NCI-H524 (cell line): ENCODE measurements at regions not wholly inside any gene's neighbourhood (a gene's known extent, or its start where the extent isn't known, plus 50 kb on each side); places are given as distances from the start of the nearest gene placed in this dataset.

Experiments used
- DNase-seq, 2 experiments: peaks; one replicate each; lab custom pipeline; 2025; lab: John Stamatoyannopoulos, UW

DNA sequence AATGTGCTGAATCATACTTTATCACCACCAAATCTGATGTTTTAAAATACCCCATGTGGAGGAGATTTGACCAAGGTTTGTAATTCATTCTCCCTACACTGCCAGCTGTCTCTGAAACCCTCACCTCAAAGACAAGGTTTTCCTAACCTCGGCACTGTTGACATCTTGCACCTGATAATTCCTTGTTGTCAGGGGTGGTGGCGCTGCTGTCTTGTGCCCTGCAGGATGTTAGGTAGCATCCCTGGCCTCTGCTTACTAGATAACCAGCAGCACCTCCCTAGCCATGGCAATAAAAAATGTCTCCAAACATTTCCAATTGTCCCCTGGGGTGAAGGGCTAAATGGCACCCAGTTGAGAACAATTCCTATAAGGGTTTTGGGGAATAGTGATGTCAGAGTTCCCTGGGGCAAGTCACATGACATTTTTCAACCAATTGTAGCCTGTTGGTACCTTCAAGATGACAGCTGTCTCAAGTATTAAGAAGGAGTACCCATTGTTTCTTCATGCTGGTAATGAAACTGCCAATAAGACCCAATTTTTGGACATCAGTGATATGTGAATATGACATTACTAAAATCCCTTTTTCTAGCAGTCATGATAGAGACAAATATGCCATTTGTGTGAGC, 160.6 kb upstream of the PLCXD3 start:
- no peak for DNase-seq

DNA sequence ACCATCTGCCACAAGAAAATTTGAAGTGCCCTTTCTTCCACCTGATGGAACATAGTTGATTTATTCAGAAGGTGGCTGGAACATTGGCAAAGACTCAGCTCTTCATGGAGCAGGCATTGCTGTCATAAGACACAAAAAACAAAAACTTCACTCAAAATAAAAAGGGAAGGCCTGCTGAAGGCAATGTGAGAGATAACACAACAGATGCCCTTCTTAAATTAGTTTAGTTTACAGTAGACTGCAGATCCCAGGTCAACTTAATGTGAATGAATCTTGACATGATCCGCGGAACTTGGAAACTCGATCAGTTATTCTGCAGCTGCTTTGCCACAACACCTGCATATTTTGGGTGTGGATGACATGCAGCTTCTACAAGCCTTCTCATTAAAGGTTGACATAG, 159.8 kb upstream of the PLCXD3 start:
- DNase-seq = no peak

DNA sequence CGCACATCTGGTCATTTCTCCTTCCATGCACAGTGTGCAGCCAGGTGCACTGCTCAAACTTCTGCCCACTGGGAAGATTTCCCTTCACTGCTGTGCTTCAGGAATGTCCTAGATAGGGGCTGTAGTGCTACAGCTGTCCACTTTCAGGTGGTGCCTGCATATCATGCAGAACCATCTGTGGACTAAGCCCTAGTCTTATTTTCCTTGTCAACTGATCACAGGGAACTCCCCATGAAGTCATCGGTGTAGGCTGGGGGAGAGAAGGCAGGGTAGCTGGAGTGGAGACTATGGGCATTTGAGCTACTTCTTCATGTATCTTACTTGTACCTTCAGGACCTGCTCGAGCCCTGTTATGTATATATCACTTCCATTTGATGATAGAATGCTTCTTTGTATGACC, 150.9 kb upstream of the PLCXD3 start:
- DNase-seq = no peak

DNA sequence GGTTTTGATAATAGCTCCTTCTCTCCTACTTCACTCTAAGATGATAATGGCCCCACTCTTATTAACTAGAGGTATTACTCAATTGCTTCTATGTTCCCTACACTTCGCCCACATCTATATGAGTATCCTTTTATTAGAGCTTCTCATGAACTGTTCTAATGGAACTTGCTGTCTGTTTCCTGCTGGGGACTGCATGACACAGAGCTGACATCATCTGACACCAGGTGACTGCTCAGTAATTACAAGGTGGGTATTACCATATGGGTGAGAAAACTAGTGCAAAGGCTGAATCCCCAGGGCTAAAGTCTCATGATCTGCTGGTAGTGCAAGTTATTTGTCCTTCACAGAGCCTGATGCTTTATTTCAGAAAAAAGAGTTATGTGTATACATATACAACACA, 146.2 kb upstream of the PLCXD3 start:
- no peak for DNase-seq

DNA sequence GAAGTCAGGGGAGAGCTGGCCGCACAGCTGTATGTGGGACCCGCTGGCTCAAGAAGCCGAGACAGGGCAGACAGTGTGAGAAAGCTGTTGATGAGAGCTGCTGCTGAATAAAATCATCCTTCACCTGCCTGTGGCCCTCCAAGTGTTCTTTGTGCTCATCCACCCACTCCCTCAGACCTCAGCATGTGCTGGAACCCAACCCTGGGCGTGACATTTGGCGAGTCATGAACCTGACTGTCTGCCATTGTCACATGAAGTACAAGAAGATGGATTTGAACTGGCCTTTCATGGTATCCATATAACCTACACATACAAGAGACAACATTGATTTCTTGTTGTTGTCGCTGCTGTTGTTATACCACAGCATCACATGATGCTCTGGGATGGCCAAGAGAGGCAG, 139.7 kb upstream of the PLCXD3 start:
- no peak for DNase-seq

DNA sequence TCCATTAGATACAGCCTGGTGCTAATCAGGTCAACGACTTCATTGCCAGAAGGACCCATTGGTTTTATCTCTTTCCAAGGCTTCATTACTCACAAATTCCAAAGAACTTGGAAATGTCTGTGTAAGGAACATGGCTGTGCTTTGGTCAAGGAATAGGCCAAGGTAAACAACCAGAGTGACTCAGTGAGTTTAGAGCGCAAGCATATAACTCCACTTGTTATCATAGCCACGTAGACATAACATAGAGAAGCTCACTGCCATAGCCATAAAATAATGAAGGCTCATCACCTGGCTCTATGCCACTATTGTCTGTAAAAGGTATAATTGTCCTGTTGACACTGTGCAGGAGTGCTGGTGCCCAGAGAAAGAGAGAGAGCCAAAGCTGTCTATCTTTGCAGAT, 139.3 kb upstream of the PLCXD3 start:
- DNase-seq = no peak

DNA sequence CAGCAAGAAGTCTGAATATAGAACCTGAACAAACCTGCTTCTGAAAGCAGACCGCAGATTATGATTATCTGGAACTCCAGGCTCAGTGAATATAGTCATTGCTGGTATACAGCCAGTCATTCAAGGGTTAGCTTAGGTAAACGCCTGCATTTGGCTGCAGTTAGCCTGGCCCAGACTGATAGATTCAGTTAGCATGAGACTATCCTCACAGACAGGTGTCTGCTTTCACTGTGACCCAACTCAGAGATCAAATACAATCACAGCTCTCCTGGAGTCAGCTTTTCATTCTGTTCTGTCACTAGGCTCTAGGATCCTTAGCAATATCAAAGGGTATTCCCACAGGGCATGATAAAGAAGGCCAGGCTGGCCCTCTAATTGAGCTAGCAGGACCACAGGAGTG, 138.6 kb upstream of the PLCXD3 start:
- DNase-seq = no peak

DNA sequence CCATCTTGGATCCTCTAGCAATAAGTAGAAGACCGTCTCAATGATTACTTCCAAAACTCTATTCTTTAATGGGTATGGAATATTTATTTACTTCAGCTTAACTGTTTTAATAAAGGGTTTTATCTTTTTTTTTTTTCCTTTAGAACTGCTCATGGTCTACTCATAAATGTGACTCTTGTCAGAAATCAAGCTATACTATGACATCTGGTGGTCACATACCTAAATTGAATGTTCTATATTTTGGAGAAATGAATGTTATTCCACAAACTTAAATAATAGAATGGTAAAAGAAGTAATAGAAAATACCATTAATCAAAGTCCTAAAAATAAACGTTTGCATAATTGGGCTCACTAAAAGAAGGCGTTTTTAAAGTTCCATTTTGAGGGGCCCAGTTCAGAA, 131.2 kb upstream of the PLCXD3 start:
- DNase-seq = no peak

DNA sequence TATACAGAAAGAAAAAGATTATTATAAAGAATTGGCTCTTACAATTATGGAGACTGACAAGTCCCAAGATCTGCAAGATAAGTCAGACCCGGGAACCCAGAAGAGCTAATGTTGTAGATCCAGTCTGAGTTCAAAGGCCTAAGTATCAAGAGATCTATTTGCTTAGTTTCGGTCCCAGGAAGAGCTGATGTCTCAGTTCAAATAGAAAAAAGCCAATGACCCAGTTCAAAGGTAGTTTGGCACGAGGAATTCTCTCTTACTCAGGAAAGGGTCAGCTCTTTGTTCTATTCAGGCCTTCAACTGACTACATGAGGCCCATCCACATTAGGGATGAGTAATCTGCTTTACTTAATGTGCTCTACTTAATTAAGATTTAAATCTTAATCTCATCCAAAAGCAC, 128.3 kb upstream of the PLCXD3 start:
- DNase-seq = no peak

DNA sequence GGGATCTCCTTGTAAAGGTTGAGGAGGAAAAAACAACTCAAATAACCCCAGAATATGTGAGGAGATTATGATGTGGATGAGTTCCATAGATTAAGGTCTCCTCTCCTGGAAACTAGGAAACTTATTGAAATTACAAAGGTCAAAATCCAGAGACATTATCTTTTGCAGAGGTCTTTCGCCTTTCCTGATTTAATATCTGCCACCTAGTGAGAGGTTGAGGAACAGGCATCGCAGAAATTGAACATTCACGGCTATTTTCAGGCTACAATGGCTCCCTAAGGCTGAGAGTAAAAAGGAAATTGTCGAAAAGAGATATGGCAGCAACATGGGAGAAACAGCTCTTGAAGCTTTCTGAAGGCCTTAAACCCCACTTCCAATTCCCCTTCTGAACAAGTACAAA, 127.5 kb upstream of the PLCXD3 start:
- DNase-seq = no peak

DNA sequence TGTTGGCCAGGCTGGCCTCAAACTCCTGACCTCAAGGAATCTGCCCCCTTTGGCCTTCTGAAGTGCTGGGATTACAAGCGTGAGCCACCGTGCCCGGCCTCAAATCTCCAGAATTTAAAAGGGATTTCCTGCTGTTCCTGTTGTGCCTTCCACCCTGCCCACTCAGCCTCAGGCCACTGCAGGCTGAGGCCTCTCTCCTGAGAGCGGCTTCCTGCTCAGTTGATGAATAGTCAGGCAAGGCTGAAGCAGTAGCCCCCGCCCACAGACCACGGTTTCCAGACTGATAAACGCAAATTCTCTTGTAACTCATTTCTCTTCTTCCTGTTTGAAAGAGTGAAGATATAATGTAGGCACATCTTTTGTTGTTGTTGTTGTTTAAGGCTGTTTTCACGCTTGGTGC, 127.0 kb upstream of the PLCXD3 start:
- no peak for DNase-seq

DNA sequence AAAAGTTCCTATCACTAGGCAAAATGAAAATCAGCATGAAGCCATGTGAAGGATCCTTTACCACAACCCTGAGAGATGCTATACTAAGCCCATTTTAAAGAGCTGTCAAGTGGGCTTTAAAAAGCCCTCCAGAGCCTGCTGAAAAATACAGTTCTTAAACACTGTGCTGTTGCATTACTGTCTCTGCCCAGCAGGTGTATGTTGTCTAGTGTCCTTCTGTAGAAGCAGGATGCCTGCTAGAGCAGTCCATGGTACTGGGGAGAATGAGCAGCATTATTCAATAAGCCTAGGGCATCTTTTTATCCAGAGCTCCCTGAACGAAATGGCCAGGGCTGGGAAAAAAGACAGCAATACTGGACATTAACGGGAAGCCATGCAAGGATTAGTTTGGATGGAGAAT, 126.2 kb upstream of the PLCXD3 start:
- peak; percentile 68 to 82 for DNase-seq

DNA sequence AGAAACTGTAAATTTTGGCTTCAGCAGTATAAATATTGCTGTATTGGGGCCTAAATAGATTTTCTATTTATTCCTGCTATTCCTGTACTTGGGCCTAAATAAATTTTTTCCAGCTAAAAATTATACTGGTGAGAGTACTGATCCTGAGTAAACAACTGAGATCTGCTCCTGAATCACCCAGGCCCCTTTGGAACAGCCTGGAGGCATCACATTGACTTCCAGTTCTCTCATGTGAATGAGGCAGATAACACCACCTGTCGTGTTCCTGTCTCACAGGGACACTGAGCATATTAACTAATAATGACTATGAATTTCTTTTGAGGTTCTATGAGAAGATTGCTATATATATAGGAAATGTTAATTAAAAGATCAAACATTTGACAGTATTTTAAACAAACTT, 119.5 kb upstream of the PLCXD3 start:
- DNase-seq = no peak

DNA sequence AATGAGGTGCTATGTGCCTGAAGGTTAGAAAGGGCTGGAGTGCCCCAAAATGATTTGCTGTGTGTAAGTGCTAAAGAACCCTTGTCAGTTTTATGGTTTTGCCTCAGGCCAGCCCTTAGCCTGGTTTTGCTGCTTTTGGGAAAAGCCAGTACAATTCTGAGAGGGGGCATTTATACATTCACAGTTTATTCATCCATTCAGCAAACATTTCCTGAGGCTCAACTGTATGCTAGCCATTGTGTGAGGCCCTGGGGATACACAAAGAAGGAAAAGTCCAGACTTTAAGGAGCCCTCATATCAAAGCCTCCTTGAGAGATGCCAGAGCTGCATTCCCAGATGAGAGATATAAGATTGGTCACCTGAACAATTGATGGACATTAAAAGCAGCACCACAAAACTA, 115.2 kb upstream of the PLCXD3 start:
- no peak for DNase-seq

DNA sequence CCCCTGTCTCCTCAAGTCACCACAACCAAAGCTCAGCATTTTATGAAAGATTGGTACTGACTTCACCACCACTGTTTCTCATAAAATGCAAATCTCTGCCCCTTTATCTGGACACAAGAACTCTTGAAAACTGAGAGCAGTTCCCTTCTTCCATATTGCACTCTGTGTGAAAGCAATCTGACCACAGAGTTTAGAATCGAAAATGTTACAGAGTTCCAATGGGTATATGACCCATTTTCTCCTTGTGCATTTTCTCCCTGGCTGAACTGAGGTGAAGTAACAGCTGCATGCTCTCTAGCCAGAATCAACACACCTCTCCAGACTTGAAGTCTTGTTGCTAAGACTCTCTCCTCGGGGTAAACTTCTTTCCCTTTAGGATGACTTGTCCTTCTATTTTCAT, 111.0 kb upstream of the PLCXD3 start:
- DNase-seq = no peak

DNA sequence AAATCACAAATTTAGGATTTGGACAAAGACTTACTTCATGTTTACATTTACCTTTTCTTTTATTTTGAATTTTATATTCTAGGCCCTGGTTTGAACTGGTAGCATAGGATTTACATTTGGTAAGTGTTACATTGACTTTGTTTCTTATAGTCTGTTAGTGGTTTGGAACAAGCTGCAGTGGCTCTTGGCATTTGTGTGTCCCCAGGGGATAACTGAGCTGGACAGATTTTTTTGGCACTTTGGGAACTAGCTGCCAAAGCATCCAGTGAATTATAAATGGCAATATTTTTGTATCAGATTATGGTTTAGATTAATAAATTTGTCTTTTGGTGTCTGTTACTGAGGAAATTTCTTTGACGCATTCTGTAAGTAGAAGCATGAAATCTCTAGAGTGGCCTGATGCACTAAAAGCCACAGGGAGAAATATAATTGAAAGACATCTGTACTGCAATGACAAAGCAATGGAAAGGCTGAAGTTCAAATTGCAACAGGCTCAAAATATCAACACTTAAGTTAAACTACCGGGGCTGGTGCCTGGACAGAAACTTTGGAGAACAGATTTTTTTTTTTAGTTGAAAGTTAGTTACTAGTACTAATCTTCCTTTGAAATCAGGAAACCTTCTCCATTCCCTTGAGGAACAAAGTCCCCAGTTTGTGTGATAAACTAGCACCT, 107.6 kb upstream of the PLCXD3 start:
- no peak for DNase-seq

DNA sequence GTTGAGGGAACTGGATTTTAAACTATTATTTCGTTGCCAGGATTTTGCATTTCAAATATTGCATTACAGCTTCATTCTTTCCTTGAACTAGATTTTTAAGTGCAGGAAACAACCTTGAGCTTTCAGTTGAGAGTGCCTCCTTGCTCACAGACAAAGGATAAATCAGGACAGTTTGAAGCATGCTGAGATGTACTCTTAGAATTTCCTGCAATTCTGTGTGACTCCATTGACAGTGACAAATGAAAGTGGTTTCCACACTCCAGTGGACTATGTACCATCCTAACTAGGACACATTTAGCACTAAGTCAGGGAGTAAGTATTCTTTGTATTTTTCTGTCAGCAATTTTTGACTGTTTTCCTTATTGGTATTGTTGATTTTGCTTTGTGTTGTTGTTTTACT, 100.0 kb upstream of the PLCXD3 start:
- DNase-seq = no peak

DNA sequence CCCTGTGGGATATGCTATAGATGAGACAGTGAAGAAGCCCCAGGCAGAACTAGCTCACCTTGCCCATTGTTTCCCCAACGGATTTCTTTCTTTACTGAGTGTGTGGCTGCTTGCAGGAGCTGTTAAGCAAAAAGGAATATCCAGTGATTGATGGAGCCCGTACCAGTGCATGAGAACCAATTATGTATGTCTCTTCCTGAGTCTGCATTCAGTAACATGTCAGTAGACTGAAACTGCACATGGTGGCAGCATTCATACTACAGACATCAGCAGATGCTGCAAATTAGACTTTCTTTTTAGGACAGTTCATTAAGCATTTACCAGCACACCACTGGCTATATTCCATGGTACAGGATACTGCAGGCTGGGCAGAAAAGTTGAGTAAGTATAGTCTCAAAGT, 90.3 kb upstream of the PLCXD3 start:
- DNase-seq = no peak

DNA sequence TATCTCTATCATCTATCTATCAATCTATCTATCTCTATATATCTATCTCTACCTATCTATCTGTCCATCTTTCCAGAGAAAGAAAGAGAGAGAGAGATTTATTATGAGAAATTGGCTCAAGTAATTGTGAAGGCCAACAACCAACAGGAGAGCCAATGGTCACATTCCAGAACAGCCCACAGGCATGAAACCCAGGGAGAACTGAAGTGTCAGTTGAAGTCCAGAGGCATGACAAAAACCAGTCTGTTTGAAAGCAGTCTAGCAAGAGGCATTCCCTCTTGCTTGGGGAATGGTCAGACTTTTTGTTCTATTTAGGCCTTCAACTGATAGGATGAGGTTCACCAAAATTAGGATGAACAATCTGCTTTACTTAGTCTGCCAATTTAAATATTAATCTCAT, 87.6 kb upstream of the PLCXD3 start:
- DNase-seq = no peak

DNA sequence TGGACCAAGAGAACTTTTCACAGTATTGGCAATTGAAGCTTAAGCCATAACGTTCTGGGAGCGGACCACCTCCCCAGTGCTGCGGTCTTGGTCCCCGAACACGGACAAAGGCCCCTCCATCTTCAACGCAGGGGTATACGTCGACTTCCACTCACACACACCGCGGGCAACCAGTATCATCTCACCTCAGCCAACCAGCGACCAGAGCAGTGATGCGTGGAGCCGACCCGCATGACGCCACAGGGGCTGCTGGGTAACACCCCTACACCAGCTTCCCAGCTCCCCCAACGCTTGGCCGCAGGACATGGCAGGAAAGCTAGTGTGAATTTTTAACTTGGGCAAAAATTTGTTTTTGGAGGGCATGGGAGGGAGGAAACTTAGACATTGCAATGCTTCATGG, 77.3 kb upstream of the PLCXD3 start:
- DNase-seq = no peak

DNA sequence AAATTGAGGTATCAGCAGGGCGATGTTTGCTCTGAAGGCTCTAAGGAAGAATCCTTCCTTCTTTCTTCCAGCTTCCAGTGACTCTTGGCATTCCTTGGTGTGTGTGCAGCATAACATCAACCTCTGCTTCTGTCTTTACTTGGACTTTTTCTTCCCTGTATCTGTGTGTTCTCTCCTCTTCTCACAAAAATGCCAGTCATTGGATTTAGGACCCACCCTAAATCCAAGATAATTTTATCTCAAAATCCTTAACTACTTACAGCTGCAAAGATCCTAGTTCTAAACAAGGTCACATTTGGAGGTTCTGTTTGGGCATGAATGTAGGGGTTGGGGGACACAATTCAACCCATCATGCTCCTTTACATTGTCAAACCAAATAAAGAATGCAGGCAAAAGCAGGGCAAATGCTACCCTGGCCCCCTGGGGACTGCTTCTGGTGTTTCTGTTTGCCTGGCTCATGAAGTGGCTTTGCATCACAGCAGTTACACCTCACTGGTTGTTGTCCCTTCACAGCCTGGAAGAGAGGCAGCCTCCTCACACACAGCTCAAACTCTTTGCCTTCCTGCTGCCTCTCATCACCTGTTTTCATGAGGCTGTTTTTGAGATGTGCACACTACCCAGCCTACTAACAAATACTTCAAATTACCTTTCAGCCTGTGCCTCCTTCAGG, 64.8 kb upstream of the PLCXD3 start:
- no peak for DNase-seq

DNA sequence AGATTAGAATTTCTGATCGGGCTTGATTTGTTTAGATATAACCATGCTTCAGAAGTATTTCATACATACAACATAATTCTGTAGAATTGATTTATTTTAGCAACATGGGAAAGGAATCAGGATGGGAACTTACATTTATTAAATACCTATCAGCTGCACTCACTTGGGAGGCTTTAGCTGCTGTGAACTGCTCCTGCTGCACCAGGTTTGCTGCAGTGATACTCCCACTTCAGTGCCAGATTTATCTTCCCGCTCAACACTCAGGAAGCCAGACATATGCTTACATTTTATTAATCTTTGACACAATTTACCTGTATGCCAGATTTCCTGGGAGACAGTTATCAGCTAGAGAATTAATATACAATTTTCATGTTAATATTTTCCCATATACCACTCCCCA, 64.0 kb upstream of the PLCXD3 start:
- DNase-seq = no peak
